ENCODE measurements at regions not wholly inside any gene's neighbourhood (a gene's known extent, or its start where the extent isn't known, plus 50 kb on each side); places are given as distances from the start of the nearest gene placed in this dataset.

DNA sequence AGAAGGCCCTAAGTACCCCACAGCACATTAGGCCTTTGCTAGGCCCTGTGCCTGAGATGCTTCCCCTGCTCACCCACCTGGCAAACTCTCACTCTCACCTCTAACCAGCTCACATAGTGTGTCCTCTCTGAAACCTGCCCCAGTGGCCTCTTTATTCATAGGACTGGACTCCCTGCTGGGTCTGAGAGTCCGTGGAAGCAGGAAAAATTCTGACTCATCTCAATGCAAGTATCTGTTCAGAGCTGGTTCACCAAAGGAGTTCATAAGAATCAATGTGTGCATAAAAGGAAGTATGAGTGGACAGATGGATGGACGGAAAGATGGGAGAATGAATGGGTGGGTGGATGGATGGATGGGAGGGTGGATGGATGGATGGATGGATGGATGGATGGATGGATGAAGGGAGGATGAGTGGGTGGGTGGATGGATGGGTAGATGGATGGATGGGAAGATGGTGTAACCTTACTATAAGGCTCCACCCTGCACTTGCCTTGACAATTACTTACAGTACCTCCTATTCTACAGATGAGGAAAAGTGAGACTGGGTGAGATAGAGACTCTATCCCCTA, 111.2 kb upstream of the ZMIZ1 start:
- H3K4me3 ChIP-seq (replicated peaks in 1 of 2; ENCODE audit: low read depth in 1 of 2, low read length in 2 of 2), result no peak overlapping the region
- CTCF ChIA-PET, result no interaction called here
- DNase-seq (ENCODE audit: low read depth, low spot score) (no peak), ATAC-seq (peak; percentile 49; the same call in 1 of the 2 replicates)
- no peaks in the 10 kb centered on the region for H4K20me1 ChIP-seq (ENCODE audit: insufficient read depth)
- TF ChIP-seq ELF1 (IDR thresholded peaks at IDR 0.05; ENCODE audit: borderline replicate concordance, low read depth) (no peak), RAD21 (IDR thresholded peaks at IDR 0.05; ENCODE audit: low read depth) (no peak), EGR1 (IDR thresholded peaks at IDR 0.05; ENCODE audit: low read depth) (no peak), EZH2 (IDR thresholded peaks at IDR 0.05) (no peak), POLR2A (IDR thresholded peaks at IDR 0.05; ENCODE audit: borderline replicate concordance, extremely low read depth, insufficient read depth, insufficient read length) (no peak), JUND (IDR thresholded peaks at IDR 0.05) (no peak), SIN3A (IDR thresholded peaks at IDR 0.05; ENCODE audit: low read depth) (no peak), YY1 (IDR thresholded peaks at IDR 0.05; ENCODE audit: extremely low read depth, insufficient replicate concordance, low read depth, low read length) (no peak), POLR2AphosphoS5 (IDR thresholded peaks at IDR 0.05; ENCODE audit: low read depth, low read length) (no peak), SP1 (IDR thresholded peaks at IDR 0.05; ENCODE audit: low read depth) (no peak), FOSL1 (IDR thresholded peaks at IDR 0.05; ENCODE audit: low read depth) (no peak)
- TF ChIP-seq, protein P1, sequence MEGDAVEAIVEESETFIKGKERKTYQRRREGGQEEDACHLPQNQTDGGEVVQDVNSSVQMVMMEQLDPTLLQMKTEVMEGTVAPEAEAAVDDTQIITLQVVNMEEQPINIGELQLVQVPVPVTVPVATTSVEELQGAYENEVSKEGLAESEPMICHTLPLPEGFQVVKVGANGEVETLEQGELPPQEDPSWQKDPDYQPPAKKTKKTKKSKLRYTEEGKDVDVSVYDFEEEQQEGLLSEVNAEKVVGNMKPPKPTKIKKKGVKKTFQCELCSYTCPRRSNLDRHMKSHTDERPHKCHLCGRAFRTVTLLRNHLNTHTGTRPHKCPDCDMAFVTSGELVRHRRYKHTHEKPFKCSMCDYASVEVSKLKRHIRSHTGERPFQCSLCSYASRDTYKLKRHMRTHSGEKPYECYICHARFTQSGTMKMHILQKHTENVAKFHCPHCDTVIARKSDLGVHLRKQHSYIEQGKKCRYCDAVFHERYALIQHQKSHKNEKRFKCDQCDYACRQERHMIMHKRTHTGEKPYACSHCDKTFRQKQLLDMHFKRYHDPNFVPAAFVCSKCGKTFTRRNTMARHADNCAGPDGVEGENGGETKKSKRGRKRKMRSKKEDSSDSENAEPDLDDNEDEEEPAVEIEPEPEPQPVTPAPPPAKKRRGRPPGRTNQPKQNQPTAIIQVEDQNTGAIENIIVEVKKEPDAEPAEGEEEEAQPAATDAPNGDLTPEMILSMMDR (IDR thresholded peaks at IDR 0.05 in 2 of 3, conservative IDR thresholded peaks at IDR 0.05 in 1 of 3; ENCODE audit: borderline replicate concordance in 1 of 3, insufficient read depth in 1 of 3, low read depth in 2 of 3, low read length in 2 of 3), result no peak
- TF ChIP-seq, protein P2, sequence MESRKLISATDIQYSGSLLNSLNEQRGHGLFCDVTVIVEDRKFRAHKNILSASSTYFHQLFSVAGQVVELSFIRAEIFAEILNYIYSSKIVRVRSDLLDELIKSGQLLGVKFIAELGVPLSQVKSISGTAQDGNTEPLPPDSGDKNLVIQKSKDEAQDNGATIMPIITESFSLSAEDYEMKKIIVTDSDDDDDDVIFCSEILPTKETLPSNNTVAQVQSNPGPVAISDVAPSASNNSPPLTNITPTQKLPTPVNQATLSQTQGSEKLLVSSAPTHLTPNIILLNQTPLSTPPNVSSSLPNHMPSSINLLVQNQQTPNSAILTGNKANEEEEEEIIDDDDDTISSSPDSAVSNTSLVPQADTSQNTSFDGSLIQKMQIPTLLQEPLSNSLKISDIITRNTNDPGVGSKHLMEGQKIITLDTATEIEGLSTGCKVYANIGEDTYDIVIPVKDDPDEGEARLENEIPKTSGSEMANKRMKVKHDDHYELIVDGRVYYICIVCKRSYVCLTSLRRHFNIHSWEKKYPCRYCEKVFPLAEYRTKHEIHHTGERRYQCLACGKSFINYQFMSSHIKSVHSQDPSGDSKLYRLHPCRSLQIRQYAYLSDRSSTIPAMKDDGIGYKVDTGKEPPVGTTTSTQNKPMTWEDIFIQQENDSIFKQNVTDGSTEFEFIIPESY (IDR thresholded peaks at IDR 0.05; ENCODE audit: extremely low read depth, insufficient replicate concordance, low read length), result no peak
- H3K27me3 ChIP-seq (ENCODE audit: insufficient read depth, low read length), result no peaks in the 10 kb centered on the region
- no peaks in the 10 kb centered on the region for H3K36me3 ChIP-seq (ENCODE audit: control insufficient read depth in 1 of 2, insufficient read depth in 2 of 2, low read length in 2 of 2)
- RAD21 ChIA-PET (ENCODE audit: low non-redundant PET in 1 of 2, low total read pairs in 2 of 2, uncharacterized antibody in 2 of 2, unreplicated experiment in 2 of 2), result no interaction called here
- POLR2A ChIA-PET, result no interaction called here
- H3K9me2 ChIP-seq (ENCODE audit: insufficient read depth), result no peaks in the 10 kb centered on the region
- no TSS peak for BruUV-seq (replicated peaks)
- H3K79me2 ChIP-seq (ENCODE audit: insufficient read depth, low read length), result no peaks in the 10 kb centered on the region
- intact Hi-C loops (cut with micrococcal nuclease), result no loop called here
- no peak overlapping the region for H3K9ac ChIP-seq (ENCODE audit: low read length)
- peaks cover 4 to 29% of the 10 kb centered on the region in 2 experiments; a peak in 3 of 4 replicates for H3K4me1 ChIP-seq (ENCODE audit: control insufficient read depth in 1 of 2, insufficient read depth in 2 of 2, low read length in 2 of 2)
- no peak overlapping the region for H3K27ac ChIP-seq (ENCODE audit: low read depth, low read length)
- no peak overlapping the region for H2AFZ ChIP-seq (ENCODE audit: low read depth, low read length, poor library complexity, severe bottlenecking)
- no peaks in the 10 kb centered on the region for H3K9me3 ChIP-seq (ENCODE audit: control insufficient read depth in 1 of 2, insufficient read depth in 1 of 2, low read depth in 1 of 2, low read length in 2 of 2)
- H3K4me2 ChIP-seq (ENCODE audit: low read length), result no peak overlapping the region

Data from HCT116 (cell line).